Activated CD8-positive, alpha-beta T cell treated with anti-CD3 and anti-CD28 coated beads for 36 hours (primary cell): ENCODE measurements at regions not wholly inside any gene's neighbourhood (a gene's known extent, or its start where the extent isn't known, plus 50 kb on each side); places are given as distances from the start of the nearest gene placed in this dataset.
"Not testable (repeated sequence)": the region's sequence is repeated elsewhere in the genome, so short reads cannot be mapped to it uniquely, and the experiment has no call there.

Experiments used
- ATAC-seq: fragments of 200-7000 bp; cut with Tn5 transposase; one replicate; pipeline ENCODE4 v1.10.0; 2021; ENCODE audit warnings: mild to moderate bottlenecking, moderate library complexity
- CTCF ChIA-PET: fragments of 350-600 bp; sonication (Branson Sonifier 250); formaldehyde crosslinking; loops from one replicate; lab custom pipeline; 2021; ENCODE audit warnings: antibody characterized with exemption; lab: Charles Lee
- POLR2A ChIA-PET: fragments of 350-600 bp; sonication (Branson Sonifier 250); formaldehyde crosslinking; loops from one replicate; lab custom pipeline; 2021; ENCODE audit warnings: antibody characterized with exemption; lab: Charles Lee
- DNase-seq: peaks from one replicate; pipeline ENCODE4 v3.0.0-alpha.2; 2020
- H3K27ac Mint-ChIP-seq: one replicate; pipeline ENCODE4 v1.8.0; 2021; ENCODE audit warnings: mild to moderate bottlenecking, mixed read lengths
- H3K27me3 Mint-ChIP-seq: one replicate; pipeline ENCODE4 v1.8.0; 2021; ENCODE audit warnings: mixed read lengths
- H3K36me3 Mint-ChIP-seq: one replicate; pipeline ENCODE4 v1.8.0; 2021; ENCODE audit warnings: low read depth, mixed read lengths
- H3K4me1 Mint-ChIP-seq: one replicate; pipeline ENCODE4 v1.8.0; 2021; ENCODE audit warnings: low read depth, mixed read lengths
- H3K4me3 Mint-ChIP-seq: one replicate; pipeline ENCODE4 v1.8.0; 2021; ENCODE audit warnings: mild to moderate bottlenecking, moderate library complexity, mixed read lengths
- H3K9me3 Mint-ChIP-seq: one replicate; pipeline ENCODE4 v1.8.0; 2021; ENCODE audit warnings: mixed read lengths
- CTCF ChIP-seq: fragments of 200-600 bp; IDR thresholded peaks from one replicate; pipeline ENCODE4 v1.8.0; 2022; ENCODE audit warnings: antibody characterized with exemption, mild to moderate bottlenecking
- intact Hi-C: fragments of 100-400 bp; cut with micrococcal nuclease; formaldehyde crosslinking; loops from one replicate; pipeline ENCODE4 v1.10.0; 2022

GRCh38 chr10:5576780-5577624 is 52.2 kb downstream of the CALML3 start:
- H3K4me3 Mint-ChIP-seq: no peak overlapping the region
- intact Hi-C loops: no loop called here
- no peaks in the 10 kb centered on the region for H3K4me1 Mint-ChIP-seq
- no peaks in the 10 kb centered on the region for H3K9me3 Mint-ChIP-seq
- no peaks in the 10 kb centered on the region for H3K36me3 Mint-ChIP-seq
- DNase-seq (no peak), ATAC-seq (peak; percentile 34)
- no peak overlapping the region for H3K27ac Mint-ChIP-seq
- no peak for TF ChIP-seq CTCF
- ChIA-PET CTCF (no interaction called here), POLR2A (no interaction called here)
- no peaks in the 10 kb centered on the region for H3K27me3 Mint-ChIP-seq

GRCh38 chr10:5580038-5580428 is 55.3 kb downstream of the CALML3 start:
- ATAC-seq, H3K27ac Mint-ChIP-seq, H3K36me3 Mint-ChIP-seq, H3K9me3 Mint-ChIP-seq, POLR2A ChIA-PET, H3K4me1 Mint-ChIP-seq, DNase-seq, H3K4me3 Mint-ChIP-seq, H3K27me3 Mint-ChIP-seq, intact Hi-C loops: not testable (repeated sequence)
- CTCF ChIA-PET: interaction anchor here (0.6 kb wide), 1 partner anchor 146 kb away, joined by 3 read pairs; no protein-coding TSS in a partner anchor

- intact Hi-C loops: no loop called here
- CTCF ChIA-PET: interaction anchor here (1.4 to 1.7 kb wide), 2 partner anchors 42 to 48 kb away, joined by 3 to 6 read pairs; no protein-coding TSS in a partner anchor
- H3K4me3 Mint-ChIP-seq: no peak overlapping the region
- H3K4me1 Mint-ChIP-seq: no peaks in the 10 kb centered on the region
- no peak for ATAC-seq
- H3K9me3 Mint-ChIP-seq: no peaks in the 10 kb centered on the region
- peaks cover 1% of the 10 kb centered on the region for H3K27me3 Mint-ChIP-seq
- H3K36me3 Mint-ChIP-seq: no peaks in the 10 kb centered on the region
- H3K27ac Mint-ChIP-seq: no peak overlapping the region
- POLR2A ChIA-PET: interaction anchor here (0.5 kb wide), 1 partner anchor 306 kb away, joined by 3 read pairs; no protein-coding TSS in a partner anchor
- DNase-seq: no peak
- TF ChIP-seq CTCF: no peak
Measured at GRCh38 chr10:5581670-5582566, 57.2 kb downstream of the CALML3 start.

- DNase-seq: no peak
Measured at GRCh38 chr10:5582736-5583135, 58.0 kb downstream of the CALML3 start.

More at GRCh38 chr10:5582736-5583135, 58.0 kb downstream of the CALML3 start:
- H3K27me3 Mint-ChIP-seq: peaks cover 1% of the 10 kb centered on the region
- no peaks in the 10 kb centered on the region for H3K4me1 Mint-ChIP-seq
- TF ChIP-seq CTCF: no peak
- no peaks in the 10 kb centered on the region for H3K9me3 Mint-ChIP-seq
- no peak overlapping the region for H3K27ac Mint-ChIP-seq
- H3K36me3 Mint-ChIP-seq: no peaks in the 10 kb centered on the region
- intact Hi-C loops: no loop called here
- no peak for ATAC-seq
- CTCF ChIA-PET: interaction anchor here (1.1 to 1.4 kb wide), 2 partner anchors 41 to 47 kb away, joined by 3 read pairs; no protein-coding TSS in a partner anchor
- no peak overlapping the region for H3K4me3 Mint-ChIP-seq
- POLR2A ChIA-PET: no interaction called here
